Activated T-helper 17 cell treated with anti-CD3 and anti-CD28 coated beads, Interleukin-2, amount 50 U/mL, for 72 hours (primary cell): ENCODE measurements at regions not wholly inside any gene's neighbourhood (a gene's known extent, or its start where the extent isn't known, plus 50 kb on each side); places are given as distances from the start of the nearest gene placed in this dataset.
A peak's percentile ranks its signal among the peaks of the same experiment; 100 is the strongest.

Source experiments
- ATAC-seq: fragments of 150-1000 bp; cut with Tn5 transposase; replicated peaks from 2 replicates; pipeline ENCODE4 v1.10.0; 2021; ENCODE audit warnings: mild to moderate bottlenecking, moderate library complexity
- H3K27ac Mint-ChIP-seq: one replicate; pipeline ENCODE4 v1.8.0; 2022; ENCODE audit warnings: mixed read lengths
- H3K27me3 Mint-ChIP-seq: one replicate; pipeline ENCODE4 v1.8.0; 2022; ENCODE audit warnings: mixed read lengths
- H3K36me3 Mint-ChIP-seq: one replicate; pipeline ENCODE4 v1.8.0; 2022; ENCODE audit warnings: low read depth, mild to moderate bottlenecking, mixed read lengths
- H3K4me1 Mint-ChIP-seq: one replicate; pipeline ENCODE4 v1.8.0; 2022; ENCODE audit warnings: mixed read lengths
- H3K4me3 Mint-ChIP-seq: one replicate; pipeline ENCODE4 v1.8.0; 2022; ENCODE audit warnings: mild to moderate bottlenecking, mixed read lengths
- H3K9me3 Mint-ChIP-seq: one replicate; pipeline ENCODE4 v1.8.0; 2022; ENCODE audit warnings: mixed read lengths

DNA sequence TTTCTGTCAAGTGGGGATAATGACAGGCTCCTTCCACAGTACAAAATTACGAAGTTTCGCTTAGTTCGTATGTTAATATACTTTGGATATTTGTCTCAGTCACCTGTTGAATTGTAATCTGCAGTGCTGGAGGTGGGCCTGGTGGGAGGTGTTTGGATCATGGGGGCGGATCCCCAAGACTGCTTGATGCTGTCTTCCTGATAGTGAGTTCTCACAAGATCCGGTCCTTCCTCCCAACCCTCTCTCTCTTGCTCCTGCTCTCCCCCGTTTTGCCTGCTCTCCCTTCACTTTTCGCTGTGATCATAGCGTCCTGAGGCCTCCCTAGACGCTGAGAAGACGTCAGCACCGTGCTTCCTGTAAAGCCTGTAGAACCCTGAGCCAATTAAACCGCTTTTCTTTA is 97.1 kb upstream of the EPB41L3 start:
- H3K4me1 Mint-ChIP-seq: no peaks in the 10 kb centered on the region
- H3K27me3 Mint-ChIP-seq: peaks cover 24% of the 10 kb centered on the region
- H3K36me3 Mint-ChIP-seq: no peaks in the 10 kb centered on the region
- peaks cover 5% of the 10 kb centered on the region for H3K9me3 Mint-ChIP-seq
- ATAC-seq: no peak
- no peak overlapping the region for H3K27ac Mint-ChIP-seq
- H3K4me3 Mint-ChIP-seq: no peak overlapping the region

DNA sequence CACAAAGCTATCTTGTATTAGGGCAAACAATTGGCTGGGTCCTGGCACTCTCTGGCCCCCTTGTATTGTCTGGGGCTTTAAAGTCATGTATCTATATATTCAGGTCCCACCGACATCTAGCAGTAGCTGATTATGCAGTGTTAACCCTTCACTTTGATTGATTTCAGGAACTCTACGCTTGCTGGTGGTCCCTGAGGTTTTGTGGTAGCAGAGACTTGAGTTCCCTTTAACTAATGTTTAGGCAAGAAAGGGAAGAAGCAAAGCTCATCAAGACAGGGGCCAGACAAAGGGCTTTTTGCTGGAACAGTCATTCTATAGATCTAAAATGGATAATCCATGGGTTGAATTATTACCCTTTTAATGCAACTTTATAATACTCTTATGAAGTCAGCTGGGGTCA is 95.3 kb upstream of the EPB41L3 start:
- Mint-ChIP-seq H3K4me1 (no peaks in the 10 kb centered on the region), H3K9me3 (peaks cover 6% of the 10 kb centered on the region), H3K27me3 (peaks cover 20% of the 10 kb centered on the region), H3K36me3 (no peaks in the 10 kb centered on the region), H3K27ac (no peak overlapping the region), H3K4me3 (no peak overlapping the region)
- ATAC-seq: no peak

DNA sequence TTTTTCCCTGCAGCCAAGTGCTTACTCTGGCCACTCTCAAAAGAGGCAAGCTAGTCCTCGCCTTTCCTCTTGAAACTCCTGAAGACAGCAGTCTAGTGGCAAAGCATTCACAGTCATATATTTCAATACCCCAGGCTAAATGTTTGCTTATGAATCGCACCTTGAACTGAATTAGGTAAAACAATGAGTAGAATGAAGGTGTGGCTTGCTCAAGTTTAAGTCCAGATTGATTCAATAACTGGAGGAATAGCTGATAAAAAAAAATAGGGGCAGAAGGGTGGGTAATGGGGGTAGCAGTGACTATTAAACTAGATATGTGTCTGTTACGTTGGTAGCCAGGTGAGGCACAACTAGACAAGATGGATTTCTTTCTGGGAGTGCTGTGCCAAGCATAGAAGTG is 88.2 kb upstream of the EPB41L3 start:
- Mint-ChIP-seq H3K36me3 (no peaks in the 10 kb centered on the region), H3K4me1 (no peaks in the 10 kb centered on the region), H3K27me3 (peaks cover 34% of the 10 kb centered on the region), H3K9me3 (peaks cover 6% of the 10 kb centered on the region), H3K4me3 (no peak overlapping the region), H3K27ac (no peak overlapping the region)
- no peak for ATAC-seq

DNA sequence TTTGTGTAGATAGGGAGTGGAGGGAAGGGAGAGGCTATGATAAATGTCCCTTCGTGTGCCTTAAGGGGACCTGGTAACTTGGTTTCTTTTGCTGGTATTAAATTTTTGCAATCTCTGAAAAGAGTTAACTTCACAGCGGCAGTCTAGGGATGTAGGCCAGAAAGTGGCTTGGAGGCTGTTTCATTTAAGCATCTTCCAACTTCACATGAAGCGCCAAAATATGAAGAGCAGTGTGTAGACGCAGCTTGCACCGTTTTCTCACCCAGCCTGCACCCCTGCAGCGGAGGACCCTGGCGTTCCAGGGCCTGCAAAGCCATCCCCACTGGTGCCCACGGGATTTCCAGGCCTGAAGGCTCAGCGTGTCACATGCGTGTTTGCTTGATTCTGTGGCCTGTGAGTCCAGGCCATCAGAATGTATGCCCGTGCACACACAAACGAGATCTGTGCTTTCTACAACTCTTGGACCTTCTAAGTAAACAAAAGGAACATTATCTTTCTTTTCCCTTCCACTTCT is 87.2 kb upstream of the EPB41L3 start:
- Mint-ChIP-seq H3K36me3 (no peaks in the 10 kb centered on the region), H3K9me3 (peaks cover under 1% of the 10 kb centered on the region)

DNA sequence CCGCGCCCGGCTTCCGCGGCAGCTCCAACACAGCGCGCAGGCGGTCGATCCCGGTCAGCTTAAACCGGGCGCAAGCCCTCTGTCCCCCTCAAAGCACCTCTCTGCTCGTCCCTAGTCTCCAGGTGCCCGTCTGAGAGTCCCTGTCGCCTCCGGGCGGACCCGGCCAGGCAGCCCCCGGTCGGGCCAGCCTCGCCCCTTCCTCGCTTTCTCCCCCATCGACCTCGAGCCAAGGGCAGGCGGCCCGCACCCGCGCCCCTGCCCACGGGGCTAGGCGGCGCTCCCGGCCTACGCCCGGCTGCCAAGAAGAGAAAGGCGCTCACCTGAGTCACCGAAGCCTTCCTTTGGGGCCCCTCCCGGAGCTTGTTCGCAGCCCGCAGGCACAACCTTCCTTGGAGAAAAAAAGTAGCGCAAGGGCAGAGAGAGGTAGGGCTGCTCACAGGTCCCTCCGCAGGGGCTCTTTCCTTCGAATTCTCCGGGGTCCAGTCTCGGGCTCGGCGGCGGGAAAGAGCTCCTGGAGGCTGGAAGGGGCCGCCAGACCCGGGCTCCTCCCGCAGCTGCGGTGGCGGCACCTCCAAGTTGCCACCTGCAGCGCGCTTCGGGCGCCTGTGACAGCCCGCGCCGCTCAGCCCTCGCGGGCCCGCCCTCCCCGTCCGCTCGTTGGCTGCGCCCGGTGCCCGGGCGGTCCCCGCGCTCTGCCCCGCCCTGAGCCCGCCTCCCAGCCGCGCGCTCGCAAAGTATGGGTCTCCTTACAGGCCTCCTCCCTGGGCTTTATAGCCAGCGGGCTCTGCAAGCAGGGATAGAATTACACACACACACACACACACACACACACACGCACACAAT is 86.5 kb upstream of the EPB41L3 start:
- Mint-ChIP-seq H3K27me3 (peaks cover 28% of the 10 kb centered on the region), H3K4me1 (no peaks in the 10 kb centered on the region), H3K36me3 (no peaks in the 10 kb centered on the region), H3K4me3 (no peak overlapping the region), H3K27ac (no peak overlapping the region), H3K9me3 (no peaks in the 10 kb centered on the region)
- ATAC-seq: peak; percentile 73

More for the DNA sequence above, 87.2 kb upstream of the EPB41L3 start:
- ATAC-seq: no peak
- Mint-ChIP-seq H3K27me3 (peaks cover 30% of the 10 kb centered on the region), H3K4me3 (peak overlapping the region; percentile 1), H3K27ac (no peak overlapping the region), H3K4me1 (no peaks in the 10 kb centered on the region)

DNA sequence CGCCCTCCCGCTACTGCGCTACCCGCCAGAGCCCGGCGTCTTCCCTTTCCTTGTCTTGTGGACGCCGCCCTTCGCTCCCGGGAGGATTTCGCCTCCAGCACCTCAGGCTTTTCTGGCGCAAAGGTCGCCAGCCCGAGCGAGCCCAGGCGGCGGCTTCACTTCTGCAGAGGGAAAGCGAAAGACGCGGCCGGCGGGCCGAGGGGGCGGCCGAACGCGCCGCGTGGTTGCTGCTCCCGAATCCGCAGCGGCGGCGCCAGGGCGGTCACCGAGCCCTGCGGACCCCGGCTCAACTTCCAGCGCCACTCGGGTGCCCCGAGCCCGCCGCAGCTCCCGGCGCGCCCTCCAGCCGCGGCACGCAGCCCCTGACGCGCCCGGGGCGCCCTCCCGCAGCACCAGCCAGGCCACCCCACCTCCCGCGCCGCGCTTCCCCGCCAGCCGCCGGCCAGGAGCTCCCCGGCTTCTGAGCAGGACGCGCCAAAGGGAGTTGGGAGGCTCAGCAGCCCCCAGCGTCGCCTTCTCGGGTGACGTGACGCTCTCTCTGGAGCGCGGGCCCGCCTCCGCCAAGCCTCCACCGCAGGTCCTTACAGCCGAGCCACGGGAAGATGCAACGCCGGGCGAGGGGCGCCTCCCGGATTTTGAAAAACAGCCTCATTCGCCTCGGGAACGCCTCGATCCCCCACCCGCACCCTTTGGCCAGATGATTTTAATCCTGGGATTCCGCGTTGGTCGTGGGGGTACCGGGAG is 84.9 kb upstream of the EPB41L3 start:
- Mint-ChIP-seq H3K9me3 (no peaks in the 10 kb centered on the region), H3K27me3 (peaks cover 24% of the 10 kb centered on the region), H3K4me3 (peak overlapping the region; percentile 44), H3K27ac (no peak overlapping the region), H3K36me3 (no peaks in the 10 kb centered on the region), H3K4me1 (no peaks in the 10 kb centered on the region)
- ATAC-seq: no peak

DNA sequence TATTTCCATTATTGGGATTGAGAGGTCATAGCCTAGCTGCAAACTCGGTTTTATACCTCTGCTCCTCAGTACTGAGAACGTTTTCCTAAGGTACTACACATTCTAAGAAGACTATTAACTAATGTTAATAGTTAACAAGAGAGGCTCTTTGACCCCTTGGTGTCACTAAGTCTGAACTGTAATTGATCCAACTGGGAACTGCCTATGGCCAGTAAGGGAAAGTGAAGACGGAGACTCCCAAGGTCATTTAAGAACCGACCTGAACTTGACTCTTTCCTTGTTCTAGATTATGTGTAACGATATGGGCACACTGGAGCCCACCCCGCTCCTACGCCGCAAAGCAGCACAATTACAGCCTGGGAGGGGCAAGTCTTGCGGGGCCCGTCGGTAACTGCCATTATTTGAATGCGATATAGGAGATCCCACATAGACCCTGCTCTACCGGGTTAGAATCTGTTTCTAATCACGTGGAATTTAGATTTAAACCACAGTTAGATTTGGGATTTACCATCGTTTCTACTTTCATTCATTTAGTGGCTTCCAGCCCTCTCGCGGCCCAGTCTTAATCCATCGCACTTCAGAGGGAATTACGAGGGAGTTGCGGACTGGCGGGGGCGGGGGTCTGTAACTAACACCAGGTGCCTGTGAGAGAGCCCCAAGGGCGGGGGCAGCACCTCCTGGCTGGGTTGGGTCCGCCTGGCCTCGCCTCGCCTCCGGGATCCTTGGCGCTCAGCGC is 84.1 kb upstream of the EPB41L3 start:
- Mint-ChIP-seq H3K4me3 (peak overlapping the region; percentile 26), H3K27me3 (peaks cover 20% of the 10 kb centered on the region), H3K9me3 (no peaks in the 10 kb centered on the region), H3K36me3 (no peaks in the 10 kb centered on the region), H3K4me1 (no peaks in the 10 kb centered on the region), H3K27ac (no peak overlapping the region)
- no peak for ATAC-seq

DNA sequence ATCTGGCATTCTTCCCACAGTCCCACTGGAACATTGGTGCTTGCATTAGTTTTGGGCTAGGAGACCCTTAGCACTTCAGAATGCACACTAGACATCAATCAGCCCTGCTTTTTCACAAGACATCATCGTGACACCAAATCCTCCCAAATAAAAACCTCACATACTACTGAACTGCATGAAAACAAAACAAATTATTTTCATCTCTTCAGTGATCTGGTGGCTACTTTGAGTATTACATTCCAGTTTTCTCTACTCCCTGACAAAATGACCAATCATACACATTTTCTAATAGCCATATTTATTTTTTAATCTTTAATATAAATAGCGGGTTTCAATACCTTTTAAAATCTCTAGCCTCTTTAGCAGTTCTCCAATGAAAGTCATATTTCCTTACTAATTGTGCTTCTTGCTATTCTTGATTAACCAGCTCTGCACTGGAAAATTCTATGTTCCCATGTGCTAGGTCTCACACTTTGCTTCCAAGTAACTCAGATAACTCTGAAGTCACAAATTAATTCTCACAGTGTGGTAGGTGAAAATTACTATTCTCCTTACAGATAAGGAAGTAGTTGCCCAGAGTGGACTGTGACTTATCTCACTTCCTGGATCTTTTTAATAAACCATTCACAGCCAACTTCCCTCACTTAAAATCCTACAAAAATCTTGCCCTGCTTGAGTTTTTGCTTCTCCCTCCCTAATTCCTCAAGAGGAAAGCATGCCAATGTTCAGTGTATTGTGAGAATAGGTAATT is 82.5 kb upstream of the EPB41L3 start:
- peaks cover 11% of the 10 kb centered on the region for H3K27me3 Mint-ChIP-seq
- no peak overlapping the region for H3K27ac Mint-ChIP-seq
- no peaks in the 10 kb centered on the region for H3K4me1 Mint-ChIP-seq
- no peak for ATAC-seq
- no peaks in the 10 kb centered on the region for H3K9me3 Mint-ChIP-seq
- H3K4me3 Mint-ChIP-seq: no peak overlapping the region
- H3K36me3 Mint-ChIP-seq: no peaks in the 10 kb centered on the region

DNA sequence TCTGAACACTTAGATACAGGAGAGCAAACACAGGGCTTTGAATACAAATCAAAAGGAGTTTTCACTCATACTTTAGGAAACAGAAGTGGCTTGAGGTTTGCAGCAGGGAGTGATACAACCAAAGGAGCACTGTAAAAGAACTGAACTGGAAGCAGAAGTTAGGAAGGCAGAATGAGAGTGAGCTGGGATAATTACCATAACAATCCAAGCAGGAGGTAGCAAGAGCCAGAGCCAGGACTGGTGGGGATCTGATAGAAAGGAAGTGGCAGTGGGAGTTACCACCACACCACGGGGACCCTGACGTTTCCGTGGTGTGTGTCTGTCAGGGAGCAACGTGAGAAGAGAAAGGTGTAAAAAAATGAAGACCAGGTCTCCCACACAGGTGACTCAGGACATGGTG is 81.3 kb upstream of the EPB41L3 start:
- no peak overlapping the region for H3K4me3 Mint-ChIP-seq
- H3K27ac Mint-ChIP-seq: no peak overlapping the region
- H3K4me1 Mint-ChIP-seq: no peaks in the 10 kb centered on the region
- peaks cover 6% of the 10 kb centered on the region for H3K27me3 Mint-ChIP-seq
- H3K36me3 Mint-ChIP-seq: no peaks in the 10 kb centered on the region
- ATAC-seq: no peak
- no peaks in the 10 kb centered on the region for H3K9me3 Mint-ChIP-seq

DNA sequence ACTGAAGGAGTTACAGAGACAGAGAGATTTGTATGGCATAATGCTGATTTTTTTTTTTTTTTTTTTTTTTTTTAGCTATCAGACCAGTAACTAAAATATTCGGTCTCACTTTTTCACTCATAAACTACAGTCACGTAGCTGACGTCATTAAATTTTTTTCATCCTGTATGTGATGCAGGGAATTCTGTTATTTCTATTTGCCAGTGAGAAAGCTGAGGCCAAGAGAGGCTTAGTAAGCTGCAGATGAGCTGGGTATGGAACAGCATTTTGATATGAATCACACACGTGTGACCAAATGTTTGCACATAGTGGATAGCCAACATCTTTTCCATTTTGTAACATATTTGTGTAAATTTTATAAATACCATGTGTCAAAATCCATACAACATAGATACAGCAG is 79.1 kb upstream of the EPB41L3 start:
- no peaks in the 10 kb centered on the region for H3K36me3 Mint-ChIP-seq
- H3K4me1 Mint-ChIP-seq: no peaks in the 10 kb centered on the region
- H3K9me3 Mint-ChIP-seq: no peaks in the 10 kb centered on the region
- H3K27me3 Mint-ChIP-seq: peaks cover 3% of the 10 kb centered on the region
- H3K4me3 Mint-ChIP-seq: no peak overlapping the region
- no peak overlapping the region for H3K27ac Mint-ChIP-seq
- no peak for ATAC-seq

DNA sequence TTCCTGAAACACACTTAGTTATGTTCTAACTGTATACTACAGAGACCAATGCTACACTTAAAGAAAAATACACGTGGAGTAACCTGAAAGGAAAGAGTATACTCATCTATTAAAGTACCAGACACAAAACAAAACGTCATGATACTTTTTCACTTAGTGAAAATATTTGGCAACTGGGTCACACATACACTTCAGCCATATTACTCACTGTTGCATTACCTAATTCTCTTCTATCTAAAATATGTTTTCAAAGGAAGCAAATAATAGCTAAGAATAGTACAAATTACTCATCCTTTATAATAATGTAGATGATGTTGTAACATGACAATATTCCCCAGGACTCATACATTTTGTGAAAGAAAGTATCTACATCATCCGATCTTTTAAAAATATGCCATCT is 76.5 kb upstream of the EPB41L3 start:
- H3K9me3 Mint-ChIP-seq: no peaks in the 10 kb centered on the region
- no peak for ATAC-seq
- H3K4me1 Mint-ChIP-seq: no peaks in the 10 kb centered on the region
- H3K36me3 Mint-ChIP-seq: no peaks in the 10 kb centered on the region
- H3K4me3 Mint-ChIP-seq: no peak overlapping the region
- H3K27ac Mint-ChIP-seq: no peak overlapping the region
- H3K27me3 Mint-ChIP-seq: peaks cover 5% of the 10 kb centered on the region

DNA sequence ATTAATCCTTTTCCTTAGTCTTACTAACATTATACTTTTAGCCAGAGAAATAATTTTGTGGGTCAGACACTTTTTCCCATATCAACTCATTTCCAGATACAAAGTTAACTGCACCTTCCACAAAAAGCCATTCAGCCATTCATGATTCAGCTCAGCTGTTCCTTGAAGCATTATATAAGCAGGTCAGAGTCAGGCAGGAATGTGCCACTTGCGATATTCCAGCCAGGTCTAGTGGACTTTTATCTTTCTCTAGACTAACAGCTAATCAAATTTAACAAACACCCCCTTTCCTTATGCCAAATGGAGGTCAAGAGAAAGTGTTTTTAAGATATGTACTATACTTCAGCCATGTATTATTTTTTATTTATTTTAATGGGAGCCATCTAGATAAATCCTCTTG is 75.6 kb upstream of the EPB41L3 start:
- H3K9me3 Mint-ChIP-seq: no peaks in the 10 kb centered on the region
- no peaks in the 10 kb centered on the region for H3K4me1 Mint-ChIP-seq
- peaks cover 5% of the 10 kb centered on the region for H3K27me3 Mint-ChIP-seq
- no peak for ATAC-seq
- H3K36me3 Mint-ChIP-seq: no peaks in the 10 kb centered on the region
- H3K4me3 Mint-ChIP-seq: no peak overlapping the region
- no peak overlapping the region for H3K27ac Mint-ChIP-seq

DNA sequence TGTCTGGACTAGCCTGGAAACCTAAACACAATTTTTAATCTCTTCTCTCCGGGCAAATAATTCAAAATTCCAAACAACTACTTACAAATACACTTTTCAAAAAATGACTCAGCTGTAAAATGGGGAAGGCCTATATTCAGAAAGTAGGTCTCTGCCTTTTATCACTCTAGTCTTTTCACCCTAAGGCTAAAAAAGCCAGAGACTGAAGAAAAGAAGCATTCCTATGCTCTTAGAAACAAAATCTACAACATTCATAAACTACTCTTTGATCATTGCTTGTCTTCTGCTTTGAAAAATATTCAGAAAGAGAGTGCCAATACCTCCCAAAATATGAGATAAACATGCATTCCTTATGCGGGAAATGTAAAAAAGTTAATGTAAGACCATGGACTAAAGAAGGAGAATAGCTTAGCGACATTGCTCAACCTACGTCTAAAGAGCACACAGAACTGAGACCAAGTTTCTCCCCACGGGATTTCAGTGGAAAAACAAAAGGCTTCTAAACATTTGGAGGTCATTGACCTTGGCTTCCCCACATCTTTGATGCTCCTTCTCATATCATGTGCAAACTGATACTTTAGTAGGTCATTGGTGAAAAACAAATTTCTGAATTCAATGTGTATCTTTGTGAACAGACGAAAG is 74.4 kb upstream of the EPB41L3 start:
- Mint-ChIP-seq H3K4me1 (no peaks in the 10 kb centered on the region), H3K27me3 (peaks cover 5% of the 10 kb centered on the region), H3K36me3 (no peaks in the 10 kb centered on the region), H3K9me3 (no peaks in the 10 kb centered on the region), H3K4me3 (no peak overlapping the region), H3K27ac (no peak overlapping the region)
- no peak for ATAC-seq

DNA sequence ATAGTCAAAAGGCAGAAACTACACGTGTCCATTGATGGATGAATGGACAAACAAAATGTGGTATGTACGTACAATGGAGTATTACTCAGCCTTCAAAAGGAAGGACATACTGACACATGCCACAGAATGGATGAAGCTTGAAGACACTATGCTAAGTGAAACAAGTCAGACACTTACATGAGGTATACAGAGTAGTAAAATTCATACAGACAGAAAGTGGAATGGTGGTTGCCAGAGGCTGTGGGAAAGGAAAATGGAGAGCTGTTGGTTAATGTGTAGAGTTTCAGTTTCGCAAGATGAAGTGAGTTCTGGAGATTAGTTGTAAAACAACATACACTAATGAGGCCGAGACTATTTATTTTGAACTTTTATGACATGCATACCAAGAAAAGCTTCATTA is 67.4 kb upstream of the EPB41L3 start:
- no peaks in the 10 kb centered on the region for H3K4me1 Mint-ChIP-seq
- H3K4me3 Mint-ChIP-seq: no peak overlapping the region
- H3K27ac Mint-ChIP-seq: no peak overlapping the region
- H3K36me3 Mint-ChIP-seq: no peaks in the 10 kb centered on the region
- ATAC-seq: no peak
- peaks cover 10% of the 10 kb centered on the region for H3K27me3 Mint-ChIP-seq
- no peaks in the 10 kb centered on the region for H3K9me3 Mint-ChIP-seq
